ENCODE measurements at regions not wholly inside any gene's neighbourhood (a gene's known extent, or its start where the extent isn't known, plus 50 kb on each side); places are given as distances from the start of the nearest gene placed in this dataset.

GRCh38 chr7:146002008-146002407 is 114.6 kb upstream of the CNTNAP2 start:
- Histone ChIP-seq H3K36me3 (ENCODE audit: control insufficient read depth, insufficient read depth, low read length) (no peaks in the 10 kb centered on the region), H3K4me3 (ENCODE audit: low read depth, low read length) (no peak overlapping the region), H3K27me3 (ENCODE audit: control insufficient read depth, insufficient read depth, low read length) (no peaks in the 10 kb centered on the region)
- no peak for TF ChIP-seq CTCF (IDR thresholded peaks at IDR 0.05; ENCODE audit: insufficient read depth, low read length, poor library complexity, severe bottlenecking)
- no peak for DNase-seq (ENCODE audit: low read depth)

- Histone ChIP-seq H3K36me3 (ENCODE audit: control insufficient read depth, insufficient read depth, low read length) (no peaks in the 10 kb centered on the region), H3K27me3 (ENCODE audit: control insufficient read depth, insufficient read depth, low read length) (no peaks in the 10 kb centered on the region), H3K4me3 (ENCODE audit: low read depth, low read length) (no peak overlapping the region)
- no peak for DNase-seq (ENCODE audit: low read depth)
- TF ChIP-seq CTCF (IDR thresholded peaks at IDR 0.05; ENCODE audit: insufficient read depth, low read length, poor library complexity, severe bottlenecking), result no peak
Observed at GRCh38 chr7:146000882-146001281, 115.7 kb upstream of the CNTNAP2 start.

- Histone ChIP-seq H3K27me3 (ENCODE audit: control insufficient read depth, insufficient read depth, low read length) (no peaks in the 10 kb centered on the region), H3K36me3 (ENCODE audit: control insufficient read depth, insufficient read depth, low read length) (no peaks in the 10 kb centered on the region), H3K4me3 (ENCODE audit: low read depth, low read length) (no peak overlapping the region)
- no peak for TF ChIP-seq CTCF (IDR thresholded peaks at IDR 0.05; ENCODE audit: insufficient read depth, low read length, poor library complexity, severe bottlenecking)
- DNase-seq (ENCODE audit: low read depth), result no peak
Observed at GRCh38 chr7:145989469-145989868, 127.1 kb upstream of the CNTNAP2 start.

- H3K27me3 ChIP-seq (ENCODE audit: control insufficient read depth, insufficient read depth, low read length), result no peaks in the 10 kb centered on the region
- H3K36me3 ChIP-seq (ENCODE audit: control insufficient read depth, insufficient read depth, low read length), result no peaks in the 10 kb centered on the region
- H3K4me3 ChIP-seq (ENCODE audit: low read depth, low read length), result no peak overlapping the region
- no peak for TF ChIP-seq CTCF (IDR thresholded peaks at IDR 0.05; ENCODE audit: insufficient read depth, low read length, poor library complexity, severe bottlenecking)
- no peak for DNase-seq (ENCODE audit: low read depth)
Observed at GRCh38 chr7:145986248-145986874, 130.2 kb upstream of the CNTNAP2 start.

- Histone ChIP-seq H3K4me3 (ENCODE audit: low read depth, low read length) (no peak overlapping the region), H3K27me3 (ENCODE audit: control insufficient read depth, insufficient read depth, low read length) (no peaks in the 10 kb centered on the region), H3K36me3 (ENCODE audit: control insufficient read depth, insufficient read depth, low read length) (no peaks in the 10 kb centered on the region)
- TF ChIP-seq CTCF (IDR thresholded peaks at IDR 0.05; ENCODE audit: insufficient read depth, low read length, poor library complexity, severe bottlenecking), result no peak
- DNase-seq (ENCODE audit: low read depth), result no peak
Observed at GRCh38 chr7:145978769-145979168, 137.8 kb upstream of the CNTNAP2 start.

GRCh38 chr7:145959981-145960380 is 156.6 kb upstream of the CNTNAP2 start:
- DNase-seq (ENCODE audit: low read depth), result no peak
- Histone ChIP-seq H3K36me3 (ENCODE audit: control insufficient read depth, insufficient read depth, low read length) (no peaks in the 10 kb centered on the region), H3K27me3 (ENCODE audit: control insufficient read depth, insufficient read depth, low read length) (no peaks in the 10 kb centered on the region), H3K4me3 (ENCODE audit: low read depth, low read length) (no peak overlapping the region)
- no peak for TF ChIP-seq CTCF (IDR thresholded peaks at IDR 0.05; ENCODE audit: insufficient read depth, low read length, poor library complexity, severe bottlenecking)
